ENCODE measurements at regions not wholly inside any gene's neighbourhood (a gene's known extent, or its start where the extent isn't known, plus 50 kb on each side); places are given as distances from the start of the nearest gene placed in this dataset.
"Not testable (repeated sequence)": the region's sequence is repeated elsewhere in the genome, so short reads cannot be mapped to it uniquely, and the experiment has no call there.

DNA sequence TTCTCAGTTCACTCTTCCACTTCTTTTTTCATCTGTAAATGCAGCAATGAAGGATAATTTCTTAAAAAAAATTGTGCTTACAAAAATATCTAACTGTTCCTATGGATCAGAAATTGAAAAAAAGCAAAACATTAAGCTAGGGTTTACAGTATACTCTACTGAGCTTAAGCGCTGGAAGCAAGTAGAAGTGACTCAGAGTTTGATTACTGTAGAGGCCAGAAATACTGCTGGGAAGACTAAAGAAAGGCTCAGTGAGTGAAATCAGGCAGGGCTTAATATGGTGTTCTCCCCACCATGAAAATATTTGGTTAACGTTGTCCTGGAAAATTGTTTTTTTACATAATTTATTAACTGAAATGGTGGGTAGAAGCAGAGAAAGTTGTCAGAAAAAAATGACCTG, 1061.8 kb upstream of the GRIA3 start:
- ChIA-PET POLR2A (no interaction called here), CTCF (interaction anchor here (1.3 kb wide), 1 partner anchor 9 kb away, joined by 4 read pairs; no protein-coding TSS in a partner anchor)
- TF ChIP-seq, protein P1, sequence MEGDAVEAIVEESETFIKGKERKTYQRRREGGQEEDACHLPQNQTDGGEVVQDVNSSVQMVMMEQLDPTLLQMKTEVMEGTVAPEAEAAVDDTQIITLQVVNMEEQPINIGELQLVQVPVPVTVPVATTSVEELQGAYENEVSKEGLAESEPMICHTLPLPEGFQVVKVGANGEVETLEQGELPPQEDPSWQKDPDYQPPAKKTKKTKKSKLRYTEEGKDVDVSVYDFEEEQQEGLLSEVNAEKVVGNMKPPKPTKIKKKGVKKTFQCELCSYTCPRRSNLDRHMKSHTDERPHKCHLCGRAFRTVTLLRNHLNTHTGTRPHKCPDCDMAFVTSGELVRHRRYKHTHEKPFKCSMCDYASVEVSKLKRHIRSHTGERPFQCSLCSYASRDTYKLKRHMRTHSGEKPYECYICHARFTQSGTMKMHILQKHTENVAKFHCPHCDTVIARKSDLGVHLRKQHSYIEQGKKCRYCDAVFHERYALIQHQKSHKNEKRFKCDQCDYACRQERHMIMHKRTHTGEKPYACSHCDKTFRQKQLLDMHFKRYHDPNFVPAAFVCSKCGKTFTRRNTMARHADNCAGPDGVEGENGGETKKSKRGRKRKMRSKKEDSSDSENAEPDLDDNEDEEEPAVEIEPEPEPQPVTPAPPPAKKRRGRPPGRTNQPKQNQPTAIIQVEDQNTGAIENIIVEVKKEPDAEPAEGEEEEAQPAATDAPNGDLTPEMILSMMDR (IDR thresholded peaks at IDR 0.05; ENCODE audit: control extremely low read depth, extremely low read depth, low read depth, missing control alignments), result no peak
- no peak for DNase-seq (ENCODE audit: extremely low spot score)

DNA sequence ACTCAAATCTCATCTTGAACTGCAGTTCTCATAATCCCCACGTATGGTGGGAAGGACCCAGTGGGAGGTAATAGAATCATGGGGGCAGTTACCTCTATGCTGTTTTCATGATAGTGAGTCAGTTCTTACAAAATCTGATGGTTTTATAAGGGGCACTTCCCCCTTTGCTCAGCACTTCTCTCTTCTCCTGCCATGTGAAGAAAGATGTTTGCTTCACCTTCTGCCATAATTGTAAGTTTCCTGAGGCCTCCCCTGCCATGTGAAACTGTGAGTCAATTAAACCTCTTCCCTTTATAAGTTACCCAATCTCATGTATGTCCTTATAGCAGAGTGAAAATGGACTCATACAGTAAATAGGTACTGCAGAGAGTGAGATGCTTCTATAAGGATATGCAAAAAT, 1050.6 kb upstream of the GRIA3 start:
- DNase-seq (ENCODE audit: extremely low spot score), result no peak
- POLR2A ChIA-PET, result no interaction called here
- TF ChIP-seq, protein P1 (IDR thresholded peaks at IDR 0.05; ENCODE audit: control extremely low read depth, extremely low read depth, low read depth, missing control alignments), result no peak
- CTCF ChIA-PET, result no interaction called here

DNA sequence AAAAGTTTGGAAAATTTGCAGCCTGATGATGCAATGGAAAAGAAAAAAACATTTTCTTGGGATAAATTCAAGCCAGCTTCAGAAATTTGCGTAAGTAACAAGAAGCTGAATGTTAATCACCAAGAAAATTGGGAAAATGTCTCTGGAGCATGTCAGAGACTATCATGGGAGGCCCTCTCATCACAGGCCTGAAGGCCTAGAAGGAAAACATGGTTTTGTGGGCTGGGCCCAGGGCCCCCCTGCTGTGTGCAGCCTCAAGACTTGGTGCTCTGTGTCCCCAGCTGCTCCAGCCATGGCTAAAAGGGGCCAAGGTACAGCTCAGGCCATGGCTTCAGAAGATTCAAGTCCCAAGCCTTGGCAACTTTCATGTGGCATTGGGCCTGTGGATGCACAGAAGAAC, 1049.8 kb upstream of the GRIA3 start:
- DNase-seq (ENCODE audit: extremely low spot score), result no peak
- POLR2A ChIA-PET, result no interaction called here
- TF ChIP-seq, protein P1 (IDR thresholded peaks at IDR 0.05; ENCODE audit: control extremely low read depth, extremely low read depth, low read depth, missing control alignments), result no peak

DNA sequence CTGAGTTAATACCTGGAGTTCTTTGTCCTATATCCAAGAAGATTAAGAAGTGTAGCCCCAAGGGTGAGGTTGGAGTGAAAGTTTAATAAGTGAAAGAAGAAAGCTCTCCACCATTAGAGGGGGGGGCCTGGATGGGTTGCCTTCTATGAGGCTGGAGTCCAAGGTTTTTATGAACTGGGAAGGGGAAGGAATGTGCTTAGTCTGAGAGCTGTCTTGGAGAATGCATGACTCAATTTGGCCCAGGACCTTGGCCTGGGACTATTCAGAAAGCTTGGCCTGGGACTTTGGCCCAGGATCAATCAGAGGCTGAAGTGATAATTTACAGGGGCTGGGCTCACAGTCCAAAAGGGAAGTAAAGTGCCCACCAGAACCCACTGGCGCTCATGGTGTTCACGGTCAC, 1049.0 kb upstream of the GRIA3 start:
- ChIA-PET CTCF (no interaction called here), POLR2A (no interaction called here)
- DNase-seq (ENCODE audit: extremely low spot score), result no peak
- TF ChIP-seq, protein P1 (IDR thresholded peaks at IDR 0.05; ENCODE audit: control extremely low read depth, extremely low read depth, low read depth, missing control alignments), result no peak

More for the DNA sequence above, 1049.8 kb upstream of the GRIA3 start:
- CTCF ChIA-PET, result no interaction called here

DNA sequence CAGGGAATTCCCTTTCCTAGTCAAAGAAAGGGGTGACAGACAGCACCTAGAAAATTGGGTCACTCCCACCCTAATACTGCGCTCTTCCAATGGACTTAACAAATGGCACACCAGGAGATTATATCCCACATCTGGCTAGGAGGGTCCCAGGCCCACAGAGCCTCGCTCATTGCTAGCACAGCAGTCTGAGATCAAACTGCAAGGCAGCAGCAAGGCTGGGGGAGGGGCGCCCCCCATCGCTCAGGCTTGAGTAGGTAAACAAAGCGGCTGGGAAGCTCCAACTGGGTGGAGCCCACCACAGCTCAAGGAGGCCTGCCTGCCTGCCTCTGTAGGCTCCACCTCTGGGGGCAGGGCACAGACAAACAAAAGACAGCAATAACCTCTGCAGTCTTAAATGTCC, 1043.9 kb upstream of the GRIA3 start:
- DNase-seq (ENCODE audit: extremely low spot score); POLR2A ChIA-PET; CTCF ChIA-PET: not testable (repeated sequence)

DNA sequence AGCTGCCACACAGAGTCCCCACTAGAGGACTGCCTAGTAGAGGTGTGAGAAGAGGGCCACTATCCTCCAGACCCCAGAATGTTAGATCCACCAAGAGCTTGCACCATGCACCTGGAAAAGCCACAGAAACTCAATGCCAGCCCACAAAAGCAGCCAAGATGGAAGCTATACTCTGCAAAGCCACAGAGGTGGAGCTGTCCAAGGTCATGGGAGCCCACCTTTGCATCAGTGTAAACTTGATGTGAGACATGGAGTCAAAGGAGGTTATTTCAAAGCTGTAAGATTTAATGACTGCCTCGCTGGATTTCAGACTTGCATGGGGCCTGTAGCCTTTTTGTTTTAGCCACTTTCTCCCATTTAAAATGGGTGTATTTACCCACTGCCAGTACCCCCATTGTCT, 1030.1 kb upstream of the GRIA3 start:
- no peak for DNase-seq (ENCODE audit: extremely low spot score)
- ChIA-PET CTCF (no interaction called here), POLR2A (no interaction called here)
- TF ChIP-seq, protein P1 (IDR thresholded peaks at IDR 0.05; ENCODE audit: control extremely low read depth, extremely low read depth, low read depth, missing control alignments), result no peak

DNA sequence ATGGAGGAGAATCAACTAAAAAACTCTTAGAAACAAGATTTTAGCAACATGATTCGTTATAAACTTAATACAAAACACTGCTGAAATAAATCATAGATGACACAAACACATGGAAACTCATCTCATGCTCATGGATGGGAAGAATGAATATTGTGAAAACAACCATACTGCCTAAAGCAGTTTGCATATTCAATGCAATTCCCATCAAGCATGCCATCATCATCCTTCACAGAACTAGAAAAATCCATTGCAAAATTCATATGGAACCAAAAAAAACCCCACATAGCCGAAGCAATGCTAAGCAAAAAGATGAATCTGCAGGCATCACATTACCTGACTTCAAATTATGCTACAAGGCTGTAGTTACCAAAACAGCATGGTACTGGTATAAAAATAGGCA, 1015.8 kb upstream of the GRIA3 start:
- no peak for DNase-seq (ENCODE audit: extremely low spot score)
- CTCF ChIA-PET, result no interaction called here
- TF ChIP-seq, protein P1 (IDR thresholded peaks at IDR 0.05; ENCODE audit: control extremely low read depth, extremely low read depth, low read depth, missing control alignments), result no peak
- POLR2A ChIA-PET, result no interaction called here
